OCI-LY1 (cell line): ENCODE measurements at regions not wholly inside any gene's neighbourhood (a gene's known extent, or its start where the extent isn't known, plus 50 kb on each side); places are given as distances from the start of the nearest gene placed in this dataset.

ENCODE experiments used
- CTCF ChIP-seq: fragments of 200-600 bp; sonication (generic), shearing (Covaris generic); IDR thresholded peaks from 2 replicates; pipeline ENCODE4 v1.5.1; 2017; ENCODE audit warnings: mild to moderate bottlenecking, antibody characterized with exemption, low read length, moderate library complexity, mixed read lengths
- EZH2 ChIP-seq: fragments of 200-600 bp; sonication (generic), shearing (Covaris generic); IDR thresholded peaks from 2 replicates; pipeline ENCODE4 v1.8.0; 2017; ENCODE audit warnings: borderline replicate concordance, mixed run types, mild to moderate bottlenecking, antibody characterized with exemption, low read length, moderate library complexity, mixed read lengths

- TF ChIP-seq EZH2 (no peak), CTCF (no peak)
These were observed 90.4 kb downstream of the PTPRS start for GRCh38 chr19:5250127-5250659.
